K562 (cell line): ENCODE measurements at regions not wholly inside any gene's neighbourhood (a gene's known extent, or its start where the extent isn't known, plus 50 kb on each side); places are given as distances from the start of the nearest gene placed in this dataset.
A peak's percentile ranks its signal among the peaks of the same experiment; 100 is the strongest.

ENCODE experiments used
- ARID1B ChIP-seq: fragments of 450-650 bp; IDR thresholded peaks from 2 replicates; pipeline ENCODE4 v1.6.1; 2016; ENCODE audit warnings: antibody characterized with exemption, mild to moderate bottlenecking, inconsistent platforms
- BMI1 ChIP-seq: fragments of 150-350 bp; IDR thresholded peaks from 2 replicates; pipeline ENCODE4 v1.6.1; 2014; ENCODE audit warnings: low read length
- BRF1 ChIP-seq: IDR thresholded peaks from 3 replicates; pipeline ENCODE4 v1.6.1; 2011; ENCODE audit warnings: borderline replicate concordance, mild to moderate bottlenecking; ENCODE audit not compliant: insufficient read length; ENCODE audit errors: extremely low read depth
- KHSRP ChIP-seq: fragments of 450-650 bp; IDR thresholded peaks from 2 replicates; pipeline ENCODE4 v1.6.1; 2017
- MAFF ChIP-seq: IDR thresholded peaks from 2 replicates; pipeline ENCODE4 v1.6.1; 2012; ENCODE audit warnings: low read length, improper control_type of control experiment
- PTRF ChIP-seq: fragments of 450-650 bp; IDR thresholded peaks from 2 replicates; pipeline ENCODE4 v1.6.1; 2016; ENCODE audit warnings: mild to moderate bottlenecking, missing genetic modification characterization, missing compliant biosample characterization
- RERE ChIP-seq: sonication (generic); formaldehyde crosslinking; IDR thresholded peaks from 2 replicates; pipeline ENCODE4 v1.8.0; 2023; ENCODE audit warnings: missing genetic modification reagents, mild to moderate bottlenecking, borderline replicate concordance
- SMAD2 ChIP-seq: fragments of 150-350 bp; IDR thresholded peaks from 2 replicates; pipeline ENCODE4 v1.6.1; 2014; ENCODE audit warnings: low read depth, mild to moderate bottlenecking, low read length
- ZNF217 ChIP-seq: sonication (generic); formaldehyde crosslinking; IDR thresholded peaks from 2 replicates; pipeline ENCODE4 v1.8.0; 2022; ENCODE audit warnings: mild to moderate bottlenecking, missing genetic modification reagents
- ZNF274 ChIP-seq: IDR thresholded peaks from 2 replicates; pipeline ENCODE4 v1.6.1; 2011; ENCODE audit warnings: low read depth, mild to moderate bottlenecking, low read length, moderate library complexity, borderline replicate concordance
- ZNF695 ChIP-seq: fragments of 450-650 bp; formaldehyde crosslinking; IDR thresholded peaks from 2 replicates; pipeline ENCODE4 v1.4.0; 2020; ENCODE audit warnings: mild to moderate bottlenecking, moderate library complexity
- TF ChIP-seq, protein P1 (sequence below), 2 experiments: fragments of 450-650 bp in 1 of 2; IDR thresholded peaks; 2 replicates each; pipeline ENCODE4 v1.6.1; 2011 to 2017; ENCODE audit warnings: low read depth in 2 of 2, antibody characterized with exemption in 1 of 2, borderline replicate concordance in 1 of 2, low read length in 1 of 2, mild to moderate bottlenecking in 1 of 2, mixed read lengths in 1 of 2; ENCODE audit not compliant: control insufficient read depth in 1 of 2
- TF ChIP-seq, protein P2 (sequence below): fragments of 250-450 bp; sonication (Bioruptor Pico); IDR thresholded peaks from 2 replicates; pipeline ENCODE4 v1.5.0; 2020; ENCODE audit warnings: mild to moderate bottlenecking
- TF ChIP-seq, protein P3 (sequence below): fragments of 150-350 bp; conservative IDR thresholded peaks from 2 replicates; pipeline ENCODE4 v1.6.1; 2014; ENCODE audit warnings: low read length
- TF ChIP-seq, protein P4 (sequence below): IDR thresholded peaks from 2 replicates; pipeline ENCODE4 v1.6.1; 2011; ENCODE audit not compliant: insufficient read length; ENCODE audit errors: extremely low read depth

GRCh38 chr16:86939609-86940008, 361.3 kb downstream of the FOXL1 start (continued):
- TF ChIP-seq RERE: no peak
- TF ChIP-seq ZNF695: no peak
- TF ChIP-seq, protein P1, sequence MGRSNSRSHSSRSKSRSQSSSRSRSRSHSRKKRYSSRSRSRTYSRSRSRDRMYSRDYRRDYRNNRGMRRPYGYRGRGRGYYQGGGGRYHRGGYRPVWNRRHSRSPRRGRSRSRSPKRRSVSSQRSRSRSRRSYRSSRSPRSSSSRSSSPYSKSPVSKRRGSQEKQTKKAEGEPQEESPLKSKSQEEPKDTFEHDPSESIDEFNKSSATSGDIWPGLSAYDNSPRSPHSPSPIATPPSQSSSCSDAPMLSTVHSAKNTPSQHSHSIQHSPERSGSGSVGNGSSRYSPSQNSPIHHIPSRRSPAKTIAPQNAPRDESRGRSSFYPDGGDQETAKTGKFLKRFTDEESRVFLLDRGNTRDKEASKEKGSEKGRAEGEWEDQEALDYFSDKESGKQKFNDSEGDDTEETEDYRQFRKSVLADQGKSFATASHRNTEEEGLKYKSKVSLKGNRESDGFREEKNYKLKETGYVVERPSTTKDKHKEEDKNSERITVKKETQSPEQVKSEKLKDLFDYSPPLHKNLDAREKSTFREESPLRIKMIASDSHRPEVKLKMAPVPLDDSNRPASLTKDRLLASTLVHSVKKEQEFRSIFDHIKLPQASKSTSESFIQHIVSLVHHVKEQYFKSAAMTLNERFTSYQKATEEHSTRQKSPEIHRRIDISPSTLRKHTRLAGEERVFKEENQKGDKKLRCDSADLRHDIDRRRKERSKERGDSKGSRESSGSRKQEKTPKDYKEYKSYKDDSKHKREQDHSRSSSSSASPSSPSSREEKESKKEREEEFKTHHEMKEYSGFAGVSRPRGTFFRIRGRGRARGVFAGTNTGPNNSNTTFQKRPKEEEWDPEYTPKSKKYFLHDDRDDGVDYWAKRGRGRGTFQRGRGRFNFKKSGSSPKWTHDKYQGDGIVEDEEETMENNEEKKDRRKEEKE (IDR thresholded peaks at IDR 0.05; ENCODE audit: borderline replicate concordance in 1 of 2, control insufficient read depth in 1 of 2, low read depth in 2 of 2, low read length in 1 of 2): no peak
- TF ChIP-seq, protein P2, sequence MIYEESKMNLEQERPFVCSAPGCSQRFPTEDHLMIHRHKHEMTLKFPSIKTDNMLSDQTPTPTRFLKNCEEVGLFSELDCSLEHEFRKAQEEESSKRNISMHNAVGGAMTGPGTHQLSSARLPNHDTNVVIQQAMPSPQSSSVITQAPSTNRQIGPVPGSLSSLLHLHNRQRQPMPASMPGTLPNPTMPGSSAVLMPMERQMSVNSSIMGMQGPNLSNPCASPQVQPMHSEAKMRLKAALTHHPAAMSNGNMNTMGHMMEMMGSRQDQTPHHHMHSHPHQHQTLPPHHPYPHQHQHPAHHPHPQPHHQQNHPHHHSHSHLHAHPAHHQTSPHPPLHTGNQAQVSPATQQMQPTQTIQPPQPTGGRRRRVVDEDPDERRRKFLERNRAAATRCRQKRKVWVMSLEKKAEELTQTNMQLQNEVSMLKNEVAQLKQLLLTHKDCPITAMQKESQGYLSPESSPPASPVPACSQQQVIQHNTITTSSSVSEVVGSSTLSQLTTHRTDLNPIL: no peak
- TF ChIP-seq SMAD2: no peak
- TF ChIP-seq ZNF217: no peak
- TF ChIP-seq, protein P3, sequence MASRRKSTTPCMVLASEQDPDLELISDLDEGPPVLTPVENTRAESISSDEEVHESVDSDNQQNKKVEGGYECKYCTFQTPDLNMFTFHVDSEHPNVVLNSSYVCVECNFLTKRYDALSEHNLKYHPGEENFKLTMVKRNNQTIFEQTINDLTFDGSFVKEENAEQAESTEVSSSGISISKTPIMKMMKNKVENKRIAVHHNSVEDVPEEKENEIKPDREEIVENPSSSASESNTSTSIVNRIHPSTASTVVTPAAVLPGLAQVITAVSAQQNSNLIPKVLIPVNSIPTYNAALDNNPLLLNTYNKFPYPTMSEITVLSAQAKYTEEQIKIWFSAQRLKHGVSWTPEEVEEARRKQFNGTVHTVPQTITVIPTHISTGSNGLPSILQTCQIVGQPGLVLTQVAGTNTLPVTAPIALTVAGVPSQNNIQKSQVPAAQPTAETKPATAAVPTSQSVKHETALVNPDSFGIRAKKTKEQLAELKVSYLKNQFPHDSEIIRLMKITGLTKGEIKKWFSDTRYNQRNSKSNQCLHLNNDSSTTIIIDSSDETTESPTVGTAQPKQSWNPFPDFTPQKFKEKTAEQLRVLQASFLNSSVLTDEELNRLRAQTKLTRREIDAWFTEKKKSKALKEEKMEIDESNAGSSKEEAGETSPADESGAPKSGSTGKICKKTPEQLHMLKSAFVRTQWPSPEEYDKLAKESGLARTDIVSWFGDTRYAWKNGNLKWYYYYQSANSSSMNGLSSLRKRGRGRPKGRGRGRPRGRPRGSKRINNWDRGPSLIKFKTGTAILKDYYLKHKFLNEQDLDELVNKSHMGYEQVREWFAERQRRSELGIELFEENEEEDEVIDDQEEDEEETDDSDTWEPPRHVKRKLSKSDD: no peak
- TF ChIP-seq BRF1: no peak
- TF ChIP-seq, protein P4, sequence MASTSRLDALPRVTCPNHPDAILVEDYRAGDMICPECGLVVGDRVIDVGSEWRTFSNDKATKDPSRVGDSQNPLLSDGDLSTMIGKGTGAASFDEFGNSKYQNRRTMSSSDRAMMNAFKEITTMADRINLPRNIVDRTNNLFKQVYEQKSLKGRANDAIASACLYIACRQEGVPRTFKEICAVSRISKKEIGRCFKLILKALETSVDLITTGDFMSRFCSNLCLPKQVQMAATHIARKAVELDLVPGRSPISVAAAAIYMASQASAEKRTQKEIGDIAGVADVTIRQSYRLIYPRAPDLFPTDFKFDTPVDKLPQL: no peak
- no peak for TF ChIP-seq KHSRP
- TF ChIP-seq BMI1: no peak
- no peak for TF ChIP-seq PTRF (tag)
- peak; percentile 45; the same call in 1 of the 2 replicates for TF ChIP-seq ARID1B
- no peak for TF ChIP-seq MAFF
- no peak for TF ChIP-seq ZNF274
